NB4 (cell line): ENCODE measurements at regions not wholly inside any gene's neighbourhood (a gene's known extent, or its start where the extent isn't known, plus 50 kb on each side); places are given as distances from the start of the nearest gene placed in this dataset.

ENCODE experiments used
- DNase-seq: peaks from one replicate; pipeline ENCODE4 v3.0.0; 2010; ENCODE audit warnings: low read depth
- H3K4me3 ChIP-seq: one replicate; pipeline ENCODE4 v1.5.1; 2011; ENCODE audit warnings: mild to moderate bottlenecking, low read depth, low read length, moderate library complexity
- CTCF ChIP-seq: IDR thresholded peaks from one replicate; pipeline ENCODE4 v1.5.1; 2012; ENCODE audit warnings: low read depth, low read length
- MAX ChIP-seq: IDR thresholded peaks from 2 replicates; pipeline ENCODE4 v1.6.1; 2011; ENCODE audit warnings: low read depth, low read length
- MYC ChIP-seq: IDR thresholded peaks from 2 replicates; pipeline ENCODE4 v1.6.1; 2011; ENCODE audit warnings: low read depth, low read length
- POLR2A ChIP-seq: IDR thresholded peaks from 2 replicates; pipeline ENCODE4 v1.6.1; 2011; ENCODE audit warnings: mild to moderate bottlenecking; ENCODE audit not compliant: insufficient read length; ENCODE audit errors: extremely low read depth

- TF ChIP-seq MAX: no peak
- no peak for TF ChIP-seq POLR2A
- TF ChIP-seq MYC: no peak
- TF ChIP-seq CTCF: no peak
- no peak for DNase-seq
- no peak overlapping the region for H3K4me3 ChIP-seq
Measured at GRCh38 chr5:111653408-111653807, 103.6 kb downstream of the NREP start.

GRCh38 chr5:111649516-111649915, 107.5 kb downstream of the NREP start:
- H3K4me3 ChIP-seq: no peak overlapping the region
- TF ChIP-seq MAX: no peak
- TF ChIP-seq CTCF: no peak
- no peak for TF ChIP-seq MYC
- TF ChIP-seq POLR2A: no peak
- DNase-seq: no peak

GRCh38 chr5:111645303-111645838, 111.6 kb downstream of the NREP start:
- TF ChIP-seq MYC (no peak), POLR2A (no peak), MAX (no peak), CTCF (no peak)
- DNase-seq: no peak
- no peak overlapping the region for H3K4me3 ChIP-seq

GRCh38 chr5:111643499-111643898, 113.5 kb downstream of the NREP start:
- TF ChIP-seq POLR2A: no peak
- no peak for TF ChIP-seq MYC
- no peak for TF ChIP-seq MAX
- no peak for TF ChIP-seq CTCF
- no peak for DNase-seq
- H3K4me3 ChIP-seq: no peak overlapping the region

GRCh38 chr5:111641533-111642233, 115.3 kb downstream of the NREP start:
- no peak overlapping the region for H3K4me3 ChIP-seq
- DNase-seq: no peak
- TF ChIP-seq MAX: no peak
- TF ChIP-seq MYC: no peak
- no peak for TF ChIP-seq CTCF
- no peak for TF ChIP-seq POLR2A
